GM04504 (cell line): ENCODE measurements at regions not wholly inside any gene's neighbourhood (a gene's known extent, or its start where the extent isn't known, plus 50 kb on each side); places are given as distances from the start of the nearest gene placed in this dataset.
"Not testable (repeated sequence)": the region's sequence is repeated elsewhere in the genome, so short reads cannot be mapped to it uniquely, and the experiment has no call there.

Experiments used
- DNase-seq: peaks from one replicate; pipeline ENCODE4 v3.0.0-alpha.2; 2012; ENCODE audit warnings: low read depth

DNA sequence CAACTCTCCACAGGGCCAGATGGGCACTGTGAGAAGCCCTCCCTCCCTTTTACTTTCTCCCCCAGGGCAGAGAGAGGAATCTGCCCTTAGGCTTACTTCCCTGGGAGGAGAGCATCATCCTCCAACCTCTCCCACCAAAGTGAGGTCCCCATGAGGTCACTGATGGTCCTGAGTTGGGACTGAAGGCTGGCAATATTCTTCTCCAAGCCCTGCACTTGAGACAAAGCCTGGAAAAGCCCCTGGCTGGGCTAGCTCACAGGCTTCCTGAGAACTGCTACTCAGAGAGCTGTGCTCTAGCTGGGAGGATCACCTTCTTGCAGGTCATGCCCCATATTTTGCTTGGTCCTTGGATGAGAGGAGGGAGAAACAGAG, 110.0 kb upstream of the MEF2A start:
- DNase-seq: no peak

DNA sequence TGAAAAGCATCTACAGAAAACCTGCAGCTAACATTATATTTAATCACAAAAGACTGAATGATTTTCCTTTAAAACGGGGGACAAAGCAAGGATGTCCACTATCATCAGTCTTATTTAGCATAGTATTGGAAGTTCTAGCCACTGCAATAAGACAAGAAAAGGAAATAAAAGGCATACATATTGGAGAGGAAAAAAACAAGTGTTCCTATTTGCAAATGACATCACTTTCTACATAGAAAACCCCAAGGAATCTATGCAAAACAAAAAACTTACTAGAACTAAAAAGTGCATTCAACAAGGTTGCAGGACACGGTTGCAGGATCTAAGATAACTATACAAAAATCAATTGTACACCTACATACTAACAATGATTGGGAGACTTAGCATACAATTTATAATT, 101.6 kb upstream of the MEF2A start:
- no peak for DNase-seq

DNA sequence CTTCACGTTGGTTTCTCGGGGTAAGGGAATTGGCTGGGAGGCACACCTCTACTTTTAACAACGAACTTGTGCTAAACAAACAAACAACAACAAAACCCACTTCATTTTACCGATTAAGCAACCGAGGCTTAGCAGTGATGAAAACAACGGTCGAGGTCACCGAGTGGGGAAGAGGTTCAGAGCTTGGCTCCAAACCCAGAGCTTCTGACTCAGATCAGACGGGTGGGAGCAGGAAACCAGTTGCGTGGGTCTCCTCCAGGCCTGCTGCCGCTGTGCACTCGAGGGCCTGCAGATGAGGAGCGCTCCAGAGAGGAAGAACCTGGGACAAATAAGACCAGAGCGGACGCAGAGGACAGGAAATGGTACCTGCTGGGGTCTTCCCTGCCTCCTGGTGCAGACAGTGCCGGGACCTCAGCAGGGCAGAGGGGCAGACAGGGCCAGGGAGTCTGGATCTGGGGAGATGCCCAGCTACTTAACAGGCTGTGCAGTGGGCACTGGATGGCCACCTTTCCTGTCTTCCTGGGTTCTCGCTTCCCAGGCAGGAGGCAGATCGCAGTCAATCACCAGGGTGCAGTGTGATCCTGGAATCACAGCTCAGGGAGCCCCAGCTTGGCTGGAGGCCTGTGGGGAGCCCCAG, 99.0 kb upstream of the MEF2A start:
- no peak for DNase-seq

DNA sequence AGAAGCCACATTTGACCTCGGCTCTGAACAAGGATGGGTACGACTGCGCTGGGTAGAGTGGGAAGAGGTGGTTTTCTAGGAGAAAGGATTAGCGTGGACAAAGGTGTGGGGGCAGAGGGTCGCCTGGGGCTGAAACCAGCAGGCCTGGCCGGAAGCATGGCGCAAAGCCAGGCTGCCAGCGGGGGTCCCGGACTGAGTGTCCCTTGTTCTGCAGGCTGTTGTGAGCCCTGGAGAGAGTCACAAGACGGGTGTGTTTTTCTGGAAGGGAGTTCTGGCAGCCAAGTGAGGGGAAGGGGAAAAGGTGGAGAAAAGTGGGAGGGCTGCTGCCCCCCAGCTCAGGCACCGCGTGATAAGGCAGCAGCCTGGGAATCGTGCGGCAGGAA, 98.5 kb upstream of the MEF2A start:
- no peak for DNase-seq

GRCh38 chr15:99467853-99468464, 97.8 kb upstream of the MEF2A start:
- no peak for DNase-seq

GRCh38 chr15:99470204-99470603, 95.6 kb upstream of the MEF2A start:
- DNase-seq: not testable (repeated sequence)

GRCh38 chr15:99472416-99473145, 93.2 kb upstream of the MEF2A start:
- no peak for DNase-seq

DNA sequence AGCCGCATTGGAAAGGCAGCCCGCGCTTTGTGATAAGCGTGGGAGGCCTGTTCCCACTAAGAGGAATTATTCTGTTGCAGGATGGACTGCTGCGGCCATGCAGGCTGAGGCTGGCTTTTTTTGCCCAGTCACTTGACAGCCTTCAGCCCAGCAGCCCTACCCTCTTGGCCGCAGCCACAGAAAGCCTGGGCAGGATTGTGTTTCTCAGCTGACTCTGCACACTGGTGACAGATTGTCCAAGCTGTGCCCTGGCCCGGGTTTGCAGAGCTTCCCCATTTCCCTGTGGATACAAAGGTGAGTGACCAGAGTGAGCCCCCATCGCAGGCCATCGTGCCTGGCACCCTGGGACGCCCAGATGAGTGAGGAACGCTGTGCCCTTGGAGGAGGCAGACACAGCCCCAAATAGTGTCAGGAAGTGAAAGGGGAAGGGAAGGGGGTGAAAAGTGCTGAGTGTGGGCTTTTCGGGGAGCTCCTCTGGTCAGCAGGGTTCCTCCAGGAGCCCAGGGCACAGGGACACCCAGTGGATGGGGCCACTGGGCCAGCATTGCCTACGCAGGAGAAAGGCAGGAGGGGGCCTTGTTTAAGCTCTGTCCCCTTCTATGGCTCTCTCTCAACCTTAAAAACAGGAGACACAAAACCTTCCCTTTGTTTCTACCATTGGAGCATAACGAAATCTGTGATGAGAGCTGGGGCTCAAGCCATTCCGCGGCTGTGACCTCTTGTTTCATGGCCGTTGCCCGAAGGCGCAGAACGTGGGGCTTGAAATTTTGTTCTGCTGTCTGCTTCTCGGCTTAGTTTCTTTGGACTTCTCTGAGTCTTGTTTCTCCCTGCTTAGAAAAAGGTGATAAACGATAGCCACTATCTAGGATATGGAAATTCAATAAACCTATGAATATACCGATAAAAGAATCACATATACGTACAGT, 91.5 kb upstream of the MEF2A start:
- DNase-seq: no peak

GRCh38 chr15:99474909-99475753, 90.7 kb upstream of the MEF2A start:
- no peak for DNase-seq

- no peak for DNase-seq
Observed at GRCh38 chr15:99475754-99476412, 89.9 kb upstream of the MEF2A start.

DNA sequence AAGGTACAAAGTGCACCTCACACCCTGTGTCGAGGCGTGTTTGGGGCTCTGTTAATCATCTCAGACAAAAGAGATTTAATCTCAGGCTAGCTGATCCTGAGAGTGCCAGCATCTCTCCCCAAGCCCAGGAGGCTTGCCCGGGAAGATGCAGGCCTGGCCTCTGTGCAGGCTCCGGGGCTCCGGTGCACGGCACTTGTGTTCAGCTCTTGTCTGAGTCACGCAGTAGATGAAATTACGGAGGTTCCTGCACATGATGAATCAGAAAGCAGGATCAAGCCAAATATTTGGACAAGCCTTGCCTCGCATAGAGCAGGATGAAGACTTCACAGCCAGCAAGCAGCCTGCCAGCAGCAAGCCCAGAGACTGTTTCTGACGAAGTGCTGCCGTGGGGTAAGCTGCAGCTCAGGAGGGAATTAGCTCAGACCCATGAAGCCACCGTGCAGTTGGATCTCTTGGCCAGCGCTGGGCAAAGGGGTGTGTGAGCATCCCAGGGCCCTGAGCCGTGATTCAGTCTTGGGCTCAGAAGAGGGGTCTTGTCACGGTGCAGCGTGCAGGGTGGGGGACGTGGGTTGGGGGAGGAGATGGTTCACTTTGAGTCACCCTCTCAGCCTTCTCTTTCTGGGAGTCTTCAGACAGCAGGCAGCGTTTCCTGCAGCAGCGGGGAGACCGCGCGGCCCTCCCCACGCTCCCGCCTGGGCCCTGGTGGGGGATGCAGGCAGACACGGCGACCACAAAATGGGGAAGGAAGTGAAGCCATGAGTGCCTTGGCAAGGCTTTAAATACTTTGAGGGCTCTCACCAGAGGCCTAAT, 89.2 kb upstream of the MEF2A start:
- peak; percentile 95 for DNase-seq

DNA sequence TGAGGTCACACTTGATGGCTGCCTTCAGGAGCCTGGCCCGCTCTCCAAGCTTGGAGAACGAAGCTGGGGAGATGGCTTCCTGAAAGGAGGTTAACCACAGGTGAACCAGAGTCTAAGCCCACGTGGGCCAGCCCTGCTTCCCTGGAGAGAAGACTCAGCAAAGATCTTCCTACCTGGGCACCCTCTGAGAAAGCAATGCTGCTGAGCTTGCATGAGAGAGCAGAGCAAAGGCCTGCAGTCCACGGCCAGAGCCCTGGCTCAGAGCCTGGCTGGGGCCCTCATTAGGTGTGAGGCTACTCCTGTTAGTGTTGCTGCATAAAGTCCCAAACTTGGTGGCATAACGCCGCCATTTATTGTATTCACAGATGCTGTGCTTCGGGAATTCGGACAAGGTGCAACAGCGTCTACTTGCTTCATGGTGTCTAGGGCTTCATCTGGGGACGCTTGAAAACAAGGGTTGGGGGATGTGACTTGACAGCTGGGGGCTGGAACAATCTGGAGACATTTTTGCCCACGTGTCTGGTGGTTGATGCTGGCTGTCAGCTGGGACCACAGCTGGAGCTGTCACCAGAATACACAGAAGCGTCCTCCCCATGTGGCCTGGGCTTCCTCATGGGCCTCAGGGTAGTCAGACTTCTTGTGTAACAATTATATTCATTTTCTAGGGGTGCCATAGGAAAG, 87.9 kb upstream of the MEF2A start:
- DNase-seq: no peak

GRCh38 chr15:99478977-99479376, 86.8 kb upstream of the MEF2A start:
- DNase-seq: no peak

GRCh38 chr15:99480016-99480810, 85.6 kb upstream of the MEF2A start:
- DNase-seq: no peak

GRCh38 chr15:99481113-99481950, 84.5 kb upstream of the MEF2A start:
- DNase-seq: no peak

GRCh38 chr15:99481951-99482230, 83.9 kb upstream of the MEF2A start:
- DNase-seq: no peak

GRCh38 chr15:99482993-99483392, 82.8 kb upstream of the MEF2A start:
- DNase-seq: no peak
